Left forelimb (tissue), 1 donor: ENCODE measurements at regions not wholly inside any gene's neighbourhood (a gene's known extent, or its start where the extent isn't known, plus 50 kb on each side); places are given as distances from the start of the nearest gene placed in this dataset.

Experiments
- DNase-seq: peaks from one replicate; pipeline ENCODE4 v3.0.0-alpha.2; 2018; ENCODE audit warnings: low spot score

- no peak for DNase-seq
Measured at GRCh38 chr1:83673312-83673711, 325.6 kb downstream of the TTLL7 start.

- DNase-seq: no peak
Measured at GRCh38 chr1:83671586-83671985, 327.3 kb downstream of the TTLL7 start.

- no peak for DNase-seq
Measured at GRCh38 chr1:83670909-83671565, 327.9 kb downstream of the TTLL7 start.

- peak; percentile 70 for DNase-seq
Measured at GRCh38 chr1:83641796-83642443, 357.0 kb downstream of the TTLL7 start.

GRCh38 chr1:83641206-83641658, 357.7 kb downstream of the TTLL7 start:
- DNase-seq: no peak

GRCh38 chr1:83639785-83640184, 359.1 kb downstream of the TTLL7 start:
- no peak for DNase-seq

- no peak for DNase-seq
Measured at GRCh38 chr1:83637586-83637985, 361.3 kb downstream of the TTLL7 start.

- no peak for DNase-seq
Measured at GRCh38 chr1:83637009-83637408, 361.9 kb downstream of the TTLL7 start.

GRCh38 chr1:83632906-83633305, 366.0 kb downstream of the TTLL7 start:
- no peak for DNase-seq

GRCh38 chr1:83631851-83632250, 367.1 kb downstream of the TTLL7 start:
- DNase-seq: no peak

- no peak for DNase-seq
Measured at GRCh38 chr1:83627045-83627444, 371.9 kb downstream of the TTLL7 start.

- DNase-seq: no peak
Measured at GRCh38 chr1:83626603-83627002, 372.3 kb downstream of the TTLL7 start.

- no peak for DNase-seq
Measured at GRCh38 chr1:83625646-83626045, 373.3 kb downstream of the TTLL7 start.

GRCh38 chr1:83620016-83620415, 378.9 kb downstream of the TTLL7 start:
- no peak for DNase-seq

GRCh38 chr1:83619170-83619896, 379.6 kb downstream of the TTLL7 start:
- no peak for DNase-seq

GRCh38 chr1:83617883-83618282, 381.0 kb downstream of the TTLL7 start:
- no peak for DNase-seq

GRCh38 chr1:83615370-83615769, 383.6 kb downstream of the TTLL7 start:
- no peak for DNase-seq

GRCh38 chr1:83606416-83606955, 392.4 kb downstream of the TTLL7 start:
- DNase-seq: no peak

- no peak for DNase-seq
Measured at GRCh38 chr1:83596331-83596730, 402.6 kb downstream of the TTLL7 start.

- no peak for DNase-seq
Measured at GRCh38 chr1:83593073-83593472, 405.9 kb downstream of the TTLL7 start.

GRCh38 chr1:83588140-83588539, 410.8 kb downstream of the TTLL7 start:
- DNase-seq: no peak

GRCh38 chr1:83583351-83584014, 415.4 kb downstream of the TTLL7 start:
- DNase-seq: no peak
